ENCODE measurements at regions not wholly inside any gene's neighbourhood (a gene's known extent, or its start where the extent isn't known, plus 50 kb on each side); places are given as distances from the start of the nearest gene placed in this dataset.

DNA sequence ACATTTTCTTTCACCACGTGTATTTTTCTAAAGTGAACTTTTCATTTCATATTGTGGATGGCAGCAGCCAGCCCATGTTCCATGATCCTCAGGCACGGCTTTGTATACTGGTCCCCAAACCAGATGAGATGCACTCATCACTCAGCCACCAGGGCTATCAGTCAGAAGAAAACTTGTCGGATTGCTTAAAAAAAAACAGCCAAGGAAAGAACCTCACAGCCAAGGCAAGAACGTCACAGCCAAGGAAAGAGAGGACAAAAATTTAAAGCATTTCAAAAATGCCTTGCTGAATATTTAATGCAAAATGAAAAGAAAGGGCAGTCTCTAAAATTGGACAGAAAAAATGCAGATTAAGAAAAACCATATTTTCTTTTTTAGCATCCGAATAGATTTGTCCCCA lies 333.3 kb downstream of the PDGFC start:
- DNase-seq (ENCODE audit: low read depth), result peak; percentile 68
- TF ChIP-seq, protein P1, sequence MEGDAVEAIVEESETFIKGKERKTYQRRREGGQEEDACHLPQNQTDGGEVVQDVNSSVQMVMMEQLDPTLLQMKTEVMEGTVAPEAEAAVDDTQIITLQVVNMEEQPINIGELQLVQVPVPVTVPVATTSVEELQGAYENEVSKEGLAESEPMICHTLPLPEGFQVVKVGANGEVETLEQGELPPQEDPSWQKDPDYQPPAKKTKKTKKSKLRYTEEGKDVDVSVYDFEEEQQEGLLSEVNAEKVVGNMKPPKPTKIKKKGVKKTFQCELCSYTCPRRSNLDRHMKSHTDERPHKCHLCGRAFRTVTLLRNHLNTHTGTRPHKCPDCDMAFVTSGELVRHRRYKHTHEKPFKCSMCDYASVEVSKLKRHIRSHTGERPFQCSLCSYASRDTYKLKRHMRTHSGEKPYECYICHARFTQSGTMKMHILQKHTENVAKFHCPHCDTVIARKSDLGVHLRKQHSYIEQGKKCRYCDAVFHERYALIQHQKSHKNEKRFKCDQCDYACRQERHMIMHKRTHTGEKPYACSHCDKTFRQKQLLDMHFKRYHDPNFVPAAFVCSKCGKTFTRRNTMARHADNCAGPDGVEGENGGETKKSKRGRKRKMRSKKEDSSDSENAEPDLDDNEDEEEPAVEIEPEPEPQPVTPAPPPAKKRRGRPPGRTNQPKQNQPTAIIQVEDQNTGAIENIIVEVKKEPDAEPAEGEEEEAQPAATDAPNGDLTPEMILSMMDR (IDR thresholded peaks at IDR 0.05; ENCODE audit: insufficient read depth, low read length), result no peak
- H3K4me3 ChIP-seq (ENCODE audit: low read depth, low read length), result no peak overlapping the region

DNA sequence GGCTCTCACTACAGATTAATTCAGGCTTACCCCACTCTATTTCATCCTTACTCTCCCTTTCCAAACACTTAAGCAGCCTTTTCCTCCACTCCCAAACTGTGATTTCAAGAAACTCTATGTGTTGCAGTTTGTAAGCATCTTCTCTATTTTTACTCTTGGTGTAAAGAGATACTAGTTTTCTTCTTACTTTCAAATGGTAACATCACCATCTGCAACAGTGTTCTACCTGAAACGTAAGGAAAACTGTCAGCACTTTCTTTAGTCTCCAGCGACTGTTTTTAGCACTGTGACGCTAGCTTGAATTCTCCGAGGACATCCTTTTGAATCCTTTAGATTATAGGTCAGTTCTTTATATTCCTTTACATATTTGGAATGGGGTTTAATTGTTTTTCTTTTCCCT lies 335.2 kb downstream of the PDGFC start:
- TF ChIP-seq, protein P1 (IDR thresholded peaks at IDR 0.05; ENCODE audit: insufficient read depth, low read length), result no peak
- no peak overlapping the region for H3K4me3 ChIP-seq (ENCODE audit: low read depth, low read length)
- DNase-seq (ENCODE audit: low read depth), result no peak

DNA sequence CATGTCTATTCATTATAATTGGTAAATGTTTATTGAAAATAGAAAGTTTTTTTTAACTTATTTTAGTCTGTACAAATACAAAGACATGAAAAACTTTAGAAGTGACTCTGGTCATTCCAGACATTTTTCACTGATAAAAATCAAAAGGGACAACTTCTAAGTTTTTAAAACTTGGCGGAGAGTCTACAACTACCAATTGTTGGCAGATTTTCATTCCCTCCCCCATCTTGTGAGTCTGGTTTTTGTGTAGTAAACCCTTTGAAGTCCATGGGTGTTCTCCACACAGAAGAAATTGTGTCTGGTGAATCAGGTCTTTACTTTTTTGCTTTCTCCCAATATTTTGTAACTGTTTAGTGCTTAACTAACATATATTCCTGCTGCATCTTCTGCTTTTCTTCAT lies 336.5 kb downstream of the PDGFC start:
- TF ChIP-seq, protein P1 (IDR thresholded peaks at IDR 0.05; ENCODE audit: insufficient read depth, low read length), result no peak
- DNase-seq (ENCODE audit: low read depth), result peak; percentile 9

DNA sequence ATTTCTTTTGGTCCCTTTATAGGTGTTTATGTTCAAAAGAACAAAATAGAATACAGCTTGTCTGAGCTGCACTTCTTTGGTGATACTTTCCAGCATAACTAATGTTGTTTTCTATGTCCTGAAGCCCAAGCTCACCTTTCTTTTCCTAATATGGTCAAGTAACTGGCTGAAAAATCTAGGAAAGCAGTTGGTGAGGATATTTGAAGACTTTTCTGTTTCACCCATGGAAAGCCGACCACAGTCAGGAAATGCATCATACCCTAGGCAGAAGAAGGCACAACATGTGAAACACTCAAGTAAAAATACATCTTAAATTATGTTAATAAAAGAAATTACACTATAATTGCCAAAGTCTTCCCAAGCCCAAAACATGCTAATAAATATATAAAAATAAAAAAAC lies 337.0 kb downstream of the PDGFC start:
- TF ChIP-seq, protein P1 (IDR thresholded peaks at IDR 0.05; ENCODE audit: insufficient read depth, low read length), result no peak
- no peak for DNase-seq (ENCODE audit: low read depth)

More for the DNA sequence above, 336.5 kb downstream of the PDGFC start:
- no peak overlapping the region for H3K4me3 ChIP-seq (ENCODE audit: low read depth, low read length)

DNA sequence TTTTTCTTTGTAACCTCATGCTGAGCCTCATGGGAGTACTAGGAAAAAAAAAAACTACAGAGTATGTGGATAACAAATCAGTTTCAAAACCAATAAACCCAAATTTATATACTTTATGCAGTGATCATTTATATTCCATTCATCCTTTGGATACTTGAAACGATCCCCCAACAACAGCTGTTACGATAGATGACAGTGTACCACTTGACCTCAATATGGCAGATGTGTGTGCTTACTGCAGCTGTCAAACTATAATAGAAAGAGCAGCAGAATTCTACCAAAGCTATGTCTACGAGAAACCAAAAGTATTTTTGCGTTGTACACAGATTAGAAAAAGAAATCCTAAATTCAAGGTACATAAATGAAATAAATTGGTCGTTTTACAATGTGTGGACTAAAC lies 337.8 kb downstream of the PDGFC start:
- no peak overlapping the region for H3K4me3 ChIP-seq (ENCODE audit: low read depth, low read length)
- no peak for DNase-seq (ENCODE audit: low read depth)
- TF ChIP-seq, protein P1 (IDR thresholded peaks at IDR 0.05; ENCODE audit: insufficient read depth, low read length), result no peak

More for the DNA sequence above, 337.0 kb downstream of the PDGFC start:
- no peak overlapping the region for H3K4me3 ChIP-seq (ENCODE audit: low read depth, low read length)

DNA sequence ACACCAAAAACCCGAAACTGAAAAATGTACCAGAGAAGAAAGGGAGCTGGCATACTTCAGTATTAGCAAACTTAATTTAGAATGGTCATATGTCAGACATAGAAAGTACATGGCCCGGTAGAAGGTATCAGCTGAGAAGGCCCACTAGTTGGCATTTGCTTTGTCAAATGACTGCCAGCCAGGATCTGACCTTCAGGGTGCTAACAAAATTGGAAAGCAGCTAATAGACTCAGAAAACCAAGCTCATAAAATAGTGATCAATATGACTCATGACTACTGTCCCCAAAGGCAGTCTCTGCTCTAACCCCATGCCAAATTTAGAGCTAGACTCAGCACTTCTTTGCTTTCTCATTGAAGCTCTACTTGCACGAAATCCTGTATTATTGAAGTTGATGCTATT lies 342.7 kb downstream of the PDGFC start:
- no peak overlapping the region for H3K4me3 ChIP-seq (ENCODE audit: low read depth, low read length)
- TF ChIP-seq, protein P1 (IDR thresholded peaks at IDR 0.05; ENCODE audit: insufficient read depth, low read length), result no peak
- no peak for DNase-seq (ENCODE audit: low read depth)

DNA sequence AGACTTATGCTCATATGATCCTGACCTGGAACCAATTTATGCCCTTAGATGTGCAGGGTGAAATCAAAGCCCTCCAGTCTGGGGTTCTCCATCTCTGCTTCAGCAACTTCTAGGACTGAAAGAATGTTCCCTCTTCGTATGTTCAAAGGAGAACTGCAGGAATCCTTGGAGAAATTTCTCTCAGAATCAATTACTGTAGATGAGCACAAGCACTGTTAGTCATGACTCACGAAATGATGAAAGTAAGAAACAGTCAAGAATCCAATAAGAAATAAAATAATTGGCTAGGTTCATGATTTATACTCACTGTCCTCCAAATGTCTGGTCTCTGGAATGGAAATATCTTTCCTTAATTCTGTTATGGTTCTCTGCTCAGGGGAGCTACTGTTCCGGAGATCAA lies 348.2 kb downstream of the PDGFC start:
- DNase-seq (ENCODE audit: low read depth), result no peak
- TF ChIP-seq, protein P1 (IDR thresholded peaks at IDR 0.05; ENCODE audit: insufficient read depth, low read length), result no peak

More for the DNA sequence above, 348.2 kb downstream of the PDGFC start:
- no peak overlapping the region for H3K4me3 ChIP-seq (ENCODE audit: low read depth, low read length)
